OCI-LY7 (cell line): ENCODE measurements at regions not wholly inside any gene's neighbourhood (a gene's known extent, or its start where the extent isn't known, plus 50 kb on each side); places are given as distances from the start of the nearest gene placed in this dataset.

ENCODE experiments used
- BruUV-seq: library from RNA; stranded (reverse); fragments of 400-500 nt; replicated peaks from 2 replicates; lab custom pipeline; 2021; lab: Mats Ljungman, UMichigan
- CTCF ChIA-PET: fragments of 300-600 bp; sonication (Branson Sonifier 250); formaldehyde crosslinking; loops from one replicate; lab custom pipeline; 2022; ENCODE audit warnings: antibody characterized with exemption; ENCODE audit not compliant: unreplicated experiment; lab: Charles Lee
- POLR2A ChIA-PET: fragments of 300-600 bp; sonication (Branson Sonifier 250); formaldehyde crosslinking; loops from one replicate; lab custom pipeline; 2022; ENCODE audit warnings: antibody characterized with exemption; lab: Charles Lee
- DNase-seq: peaks from one replicate; pipeline ENCODE4 v3.0.0-alpha.2; 2015; ENCODE audit warnings: low spot score
- H2AFZ ChIP-seq: fragments of 200-600 bp; sonication (generic), shearing (Covaris generic); 2 replicates; pipeline ENCODE4 v1.6.1; 2014; ENCODE audit warnings: mild to moderate bottlenecking, antibody characterized with exemption, low read length, moderate library complexity
- H3K27ac ChIP-seq: fragments of 200-600 bp; sonication (generic); 2 replicates; pipeline ENCODE4 v1.5.1; 2014; ENCODE audit warnings: mixed run types, low read depth, mild to moderate bottlenecking, moderate library complexity, low read length, inconsistent platforms; ENCODE audit not compliant: poor library complexity, severe bottlenecking
- H3K36me3 ChIP-seq: fragments of 200-600 bp; sonication (generic); 2 replicates; pipeline ENCODE4 v1.6.1; 2014; ENCODE audit warnings: mild to moderate bottlenecking, antibody characterized with exemption, low read length, moderate library complexity, mixed read lengths; ENCODE audit not compliant: insufficient read depth
- H3K4me1 ChIP-seq: fragments of 200-600 bp; sonication (generic); 2 replicates; pipeline ENCODE4 v1.5.1; 2014; ENCODE audit warnings: mild to moderate bottlenecking, low read length; ENCODE audit not compliant: insufficient read depth, poor library complexity, severe bottlenecking
- H3K4me2 ChIP-seq: fragments of 200-600 bp; sonication (generic); 2 replicates; pipeline ENCODE4 v1.6.1; 2014; ENCODE audit warnings: mild to moderate bottlenecking, low read length
- H3K4me3 ChIP-seq: fragments of 200-600 bp; sonication (generic); 2 replicates; pipeline ENCODE4 v1.5.1; 2014; ENCODE audit warnings: mild to moderate bottlenecking, low read depth, low read length; ENCODE audit not compliant: poor library complexity, severe bottlenecking
- H3K79me2 ChIP-seq: fragments of 200-600 bp; sonication (generic); 2 replicates; pipeline ENCODE4 v1.6.1; 2016; ENCODE audit warnings: low read depth, mild to moderate bottlenecking, low read length, moderate library complexity, mixed read lengths; ENCODE audit not compliant: insufficient read depth
- H3K9me2 ChIP-seq: fragments of 200-600 bp; sonication (generic); 2 replicates; pipeline ENCODE4 v1.6.1; 2016; ENCODE audit warnings: mild to moderate bottlenecking, low read length, mixed read lengths; ENCODE audit not compliant: insufficient read depth
- H3K9me3 ChIP-seq: fragments of 200-600 bp; sonication (generic); 2 replicates; pipeline ENCODE4 v1.6.1; 2014; ENCODE audit warnings: mild to moderate bottlenecking, mixed run types, low read length, mixed read lengths
- H4K20me1 ChIP-seq: fragments of 200-600 bp; sonication (generic); 2 replicates; pipeline ENCODE4 v1.6.1; 2014; ENCODE audit warnings: mild to moderate bottlenecking, antibody characterized with exemption, low read length, moderate library complexity, mixed read lengths; ENCODE audit not compliant: insufficient read depth
- CTCF ChIP-seq: fragments of 200-600 bp; sonication (generic); conservative IDR thresholded peaks from 2 replicates; pipeline ENCODE4 v1.5.1; 2014; ENCODE audit warnings: mild to moderate bottlenecking, antibody characterized with exemption, low read length, moderate library complexity, mixed read lengths
- EZH2phosphoT487 ChIP-seq: fragments of 200-600 bp; sonication (generic); IDR thresholded peaks from 2 replicates; pipeline ENCODE4 v1.6.1; 2018; ENCODE audit warnings: low read depth, borderline replicate concordance, mild to moderate bottlenecking, mixed run types, antibody characterized with exemption, low read length, moderate library complexity, mixed read lengths
- intact Hi-C: fragments of 100-400 bp; cut with micrococcal nuclease; formaldehyde crosslinking; loops from one replicate; pipeline ENCODE4 v1.10.0; 2022; ENCODE audit not compliant: unreplicated experiment

GRCh38 chr2:149860276-149860921, 272.8 kb upstream of the MMADHC start:
- no peak overlapping the region for H3K4me2 ChIP-seq
- POLR2A ChIA-PET = no interaction called here
- intact Hi-C loops = no loop called here
- no peak for DNase-seq
- no TSS peak for BruUV-seq
- no peaks in the 10 kb centered on the region for H3K9me2 ChIP-seq
- no peak overlapping the region for H2AFZ ChIP-seq
- no peaks in the 10 kb centered on the region for H3K79me2 ChIP-seq
- H4K20me1 ChIP-seq = no peaks in the 10 kb centered on the region
- H3K9me3 ChIP-seq = no peaks in the 10 kb centered on the region
- TF ChIP-seq CTCF = no peak
- no peak for TF ChIP-seq EZH2phosphoT487
- no peaks in the 10 kb centered on the region for H3K4me1 ChIP-seq
- CTCF ChIA-PET = no interaction called here
- H3K36me3 ChIP-seq = no peaks in the 10 kb centered on the region
- no peak overlapping the region for H3K4me3 ChIP-seq
- no peak overlapping the region for H3K27ac ChIP-seq

- POLR2A ChIA-PET = interaction anchor here (0.6 to 1.1 kb wide), 2 partner anchors 8 to 1059 kb away, joined by 3 to 5 read pairs; no protein-coding TSS in a partner anchor
- Histone ChIP-seq H3K4me1 (no peaks in the 10 kb centered on the region), H3K4me3 (no peak overlapping the region), H3K9me3 (no peaks in the 10 kb centered on the region), H3K79me2 (no peaks in the 10 kb centered on the region), H3K27ac (no peak overlapping the region), H2AFZ (no peak overlapping the region), H3K9me2 (no peaks in the 10 kb centered on the region), H4K20me1 (no peaks in the 10 kb centered on the region), H3K4me2 (no peak overlapping the region), H3K36me3 (no peaks in the 10 kb centered on the region)
- BruUV-seq = no TSS peak
- TF ChIP-seq EZH2phosphoT487 = no peak
- CTCF ChIA-PET = no interaction called here
- no peak for DNase-seq
- intact Hi-C loops = no loop called here
These were observed 271.5 kb upstream of the MMADHC start for GRCh38 chr2:149858901-149859634.

GRCh38 chr2:149858216-149858615, 270.6 kb upstream of the MMADHC start:
- ChIA-PET POLR2A (interaction anchor here (1.1 kb wide), 1 partner anchor 9 kb away, joined by 5 read pairs; no protein-coding TSS in a partner anchor), CTCF (no interaction called here)
- Histone ChIP-seq H4K20me1 (no peaks in the 10 kb centered on the region), H3K4me2 (no peak overlapping the region), H3K27ac (no peak overlapping the region), H2AFZ (no peak overlapping the region), H3K79me2 (no peaks in the 10 kb centered on the region), H3K4me1 (no peaks in the 10 kb centered on the region), H3K9me3 (no peaks in the 10 kb centered on the region), H3K4me3 (no peak overlapping the region), H3K36me3 (no peaks in the 10 kb centered on the region), H3K9me2 (no peaks in the 10 kb centered on the region)
- intact Hi-C loops = no loop called here
- TF ChIP-seq CTCF = no peak
- TF ChIP-seq EZH2phosphoT487 = no peak
- no peak for DNase-seq
- no TSS peak for BruUV-seq
